ENCODE measurements at regions not wholly inside any gene's neighbourhood (a gene's known extent, or its start where the extent isn't known, plus 50 kb on each side); places are given as distances from the start of the nearest gene placed in this dataset.

DNA sequence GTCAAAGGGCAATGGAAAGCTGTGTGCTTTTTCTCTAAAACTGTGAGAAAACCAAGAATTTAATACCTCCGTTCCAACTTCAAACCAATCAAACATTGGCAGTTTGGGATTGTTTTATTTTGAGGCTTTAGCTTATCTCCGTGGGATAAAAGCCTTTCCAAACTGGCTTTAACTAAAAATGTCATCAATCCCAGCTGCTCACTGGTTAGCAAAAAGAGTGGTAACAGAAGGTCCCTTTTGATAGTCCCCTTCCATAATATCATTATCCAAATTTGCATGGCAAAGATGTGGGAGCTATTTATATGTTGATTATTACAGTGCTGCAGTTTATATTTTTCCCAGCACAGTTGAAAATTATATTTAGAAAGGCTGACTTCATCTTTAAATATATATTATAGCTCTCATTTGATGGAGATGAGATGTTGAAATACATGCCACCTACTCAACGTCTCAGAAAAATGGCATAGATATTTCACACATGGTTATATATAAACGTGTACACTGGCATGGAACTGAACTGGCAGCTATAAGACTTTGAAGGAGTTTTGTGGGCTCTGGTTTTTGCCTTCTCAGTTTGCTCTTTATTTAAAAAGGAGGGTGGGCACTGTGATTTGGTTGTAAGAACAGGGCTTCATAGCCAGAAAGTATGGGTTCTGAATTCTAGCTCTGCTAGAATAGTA lies 707.1 kb upstream of the SLIT2 start:
- TF ChIP-seq, protein P1, sequence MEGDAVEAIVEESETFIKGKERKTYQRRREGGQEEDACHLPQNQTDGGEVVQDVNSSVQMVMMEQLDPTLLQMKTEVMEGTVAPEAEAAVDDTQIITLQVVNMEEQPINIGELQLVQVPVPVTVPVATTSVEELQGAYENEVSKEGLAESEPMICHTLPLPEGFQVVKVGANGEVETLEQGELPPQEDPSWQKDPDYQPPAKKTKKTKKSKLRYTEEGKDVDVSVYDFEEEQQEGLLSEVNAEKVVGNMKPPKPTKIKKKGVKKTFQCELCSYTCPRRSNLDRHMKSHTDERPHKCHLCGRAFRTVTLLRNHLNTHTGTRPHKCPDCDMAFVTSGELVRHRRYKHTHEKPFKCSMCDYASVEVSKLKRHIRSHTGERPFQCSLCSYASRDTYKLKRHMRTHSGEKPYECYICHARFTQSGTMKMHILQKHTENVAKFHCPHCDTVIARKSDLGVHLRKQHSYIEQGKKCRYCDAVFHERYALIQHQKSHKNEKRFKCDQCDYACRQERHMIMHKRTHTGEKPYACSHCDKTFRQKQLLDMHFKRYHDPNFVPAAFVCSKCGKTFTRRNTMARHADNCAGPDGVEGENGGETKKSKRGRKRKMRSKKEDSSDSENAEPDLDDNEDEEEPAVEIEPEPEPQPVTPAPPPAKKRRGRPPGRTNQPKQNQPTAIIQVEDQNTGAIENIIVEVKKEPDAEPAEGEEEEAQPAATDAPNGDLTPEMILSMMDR (IDR thresholded peaks at IDR 0.05) = no peak
- no peak for TF ChIP-seq POLR2A (IDR thresholded peaks at IDR 0.05)

Data from adrenal gland (tissue), 5 donors.